IMR-90 (cell line): ENCODE measurements at regions not wholly inside any gene's neighbourhood (a gene's known extent, or its start where the extent isn't known, plus 50 kb on each side); places are given as distances from the start of the nearest gene placed in this dataset.

Experiments used
- ATAC-seq: fragments of 200-7000 bp; cut with Tn5 transposase; 2 replicates; pipeline ENCODE4 v1.9.1; 2020; ENCODE audit warnings: low read depth, mild to moderate bottlenecking, moderate library complexity
- BruUV-seq: library from RNA; stranded (reverse); fragments of 400-500 nt; replicated peaks from 2 replicates; lab custom pipeline; 2021; lab: Mats Ljungman, UMichigan
- CTCF ChIA-PET: fragments of 300-600 bp; formaldehyde crosslinking; extraction: SDS; loops from one replicate; lab custom pipeline; 2021; ENCODE audit warnings: antibody characterized with exemption; lab: Yijun Ruan, JAX
- POLR2A ChIA-PET: fragments of 300-600 bp; sonication (Branson Sonifier 250); formaldehyde crosslinking; loops from one replicate; lab custom pipeline; 2022; ENCODE audit warnings: antibody characterized with exemption; ENCODE audit not compliant: unreplicated experiment; lab: Charles Lee
- DNase-seq: peaks from one replicate; pipeline ENCODE4 v3.0.0; 2013
- H2AFZ ChIP-seq: replicated peaks from 2 replicates; pipeline ENCODE3; 2013; ENCODE audit warnings: low read length, mild to moderate bottlenecking; ENCODE audit not compliant: poor library complexity
- H2AK5ac ChIP-seq: 2 replicates; pipeline ENCODE4 v1.6.1; 2013; ENCODE audit warnings: low read depth, low read length, inconsistent platforms
- H2AK9ac ChIP-seq: replicated peaks from 2 replicates; pipeline ENCODE3; 2013; ENCODE audit warnings: mild to moderate bottlenecking, low read depth, low read length, moderate library complexity; ENCODE audit not compliant: poor library complexity
- H2BK120ac ChIP-seq: 2 replicates; pipeline ENCODE4 v1.6.1; 2013; ENCODE audit warnings: low read depth, low read length, inconsistent platforms
- H2BK15ac ChIP-seq: 3 replicates; pipeline ENCODE4 v1.6.1; 2013; ENCODE audit warnings: low read depth, low read length, inconsistent platforms
- H2BK20ac ChIP-seq: 2 replicates; pipeline ENCODE4 v1.6.1; 2013; ENCODE audit warnings: low read depth, mild to moderate bottlenecking, inconsistent platforms, low read length, moderate library complexity
- H2BK5ac ChIP-seq: 2 replicates; pipeline ENCODE4 v1.6.1; 2013; ENCODE audit warnings: mild to moderate bottlenecking, low read depth, low read length, inconsistent platforms; ENCODE audit not compliant: poor library complexity, severe bottlenecking
- H3K14ac ChIP-seq: replicated peaks from 2 replicates; pipeline ENCODE4 v1.6.1; 2013; ENCODE audit warnings: low read depth, low read length, inconsistent platforms
- H3K18ac ChIP-seq: 2 replicates; pipeline ENCODE4 v1.6.1; 2013; ENCODE audit warnings: low read depth, low read length, control low read depth
- H3K23ac ChIP-seq: 2 replicates; pipeline ENCODE4 v1.6.1; 2013; ENCODE audit warnings: low read depth, low read length, inconsistent platforms
- H3K27ac ChIP-seq: 2 replicates; pipeline ENCODE4 v1.5.1; 2013; ENCODE audit warnings: mild to moderate bottlenecking, control low read depth, low read length; ENCODE audit not compliant: insufficient read depth
- H3K27me3 ChIP-seq: 2 replicates; pipeline ENCODE4 v1.6.1; 2013; ENCODE audit warnings: low read length; ENCODE audit not compliant: control insufficient read depth, insufficient read depth
- H3K36me3 ChIP-seq: 2 replicates; pipeline ENCODE4 v1.6.1; 2013; ENCODE audit warnings: low read length, mixed read lengths; ENCODE audit not compliant: control insufficient read depth, insufficient read depth
- H3K4ac ChIP-seq: 2 replicates; pipeline ENCODE4 v1.6.1; 2013; ENCODE audit warnings: low read depth, low read length, inconsistent platforms
- H3K4me1 ChIP-seq: 2 replicates; pipeline ENCODE4 v1.6.1; 2013; ENCODE audit warnings: low read length, mixed read lengths; ENCODE audit not compliant: control insufficient read depth, insufficient read depth
- H3K4me2 ChIP-seq: 2 replicates; pipeline ENCODE4 v1.6.1; 2013; ENCODE audit warnings: low read depth, mild to moderate bottlenecking, control low read depth, low read length, moderate library complexity
- H3K4me3 ChIP-seq: 2 replicates; pipeline ENCODE4 v1.5.1; 2013; ENCODE audit warnings: low read depth, mild to moderate bottlenecking, control low read depth, low read length, moderate library complexity; ENCODE audit not compliant: insufficient read depth
- H3K56ac ChIP-seq: 2 replicates; pipeline ENCODE4 v1.6.1; 2013; ENCODE audit warnings: low read length, inconsistent platforms; ENCODE audit not compliant: insufficient read depth; ENCODE audit errors: extremely low read depth
- H3K79me1 ChIP-seq, 2 experiments: 2 replicates each; pipeline ENCODE4 v1.6.1; 2013; ENCODE audit warnings: low read length in 2 of 2, inconsistent platforms in 1 of 2, low read depth in 1 of 2
- H3K9ac ChIP-seq: 2 replicates; pipeline ENCODE4 v1.6.1; 2013; ENCODE audit warnings: low read depth, low read length, control low read depth
- H3K9me1 ChIP-seq: 2 replicates; pipeline ENCODE4 v1.6.1; 2013; ENCODE audit warnings: low read length, inconsistent platforms; ENCODE audit not compliant: insufficient read depth
- H3K9me3 ChIP-seq: 2 replicates; pipeline ENCODE4 v1.6.1; 2013; ENCODE audit warnings: low read length; ENCODE audit not compliant: control insufficient read depth, insufficient read depth
- H4K20me1 ChIP-seq: 2 replicates; pipeline ENCODE4 v1.6.1; 2013; ENCODE audit warnings: low read length, inconsistent platforms; ENCODE audit not compliant: insufficient read depth
- H4K5ac ChIP-seq: 2 replicates; pipeline ENCODE4 v1.6.1; 2013; ENCODE audit warnings: mild to moderate bottlenecking, low read depth, low read length, control low read depth
- H4K8ac ChIP-seq, 2 experiments: 2 replicates each; pipeline ENCODE4 v1.6.1; 2013; ENCODE audit warnings: low read depth in 2 of 2, low read length in 2 of 2, control low read depth in 1 of 2, inconsistent platforms in 1 of 2
- H4K91ac ChIP-seq: 2 replicates; pipeline ENCODE4 v1.6.1; 2013; ENCODE audit warnings: low read depth, low read length, inconsistent platforms; ENCODE audit not compliant: insufficient read depth
- MAFK ChIP-seq: IDR thresholded peaks from 2 replicates; pipeline ENCODE4 v1.6.1; 2012; ENCODE audit warnings: low read depth, low read length, improper control_type of control experiment
- RCOR1 ChIP-seq: IDR thresholded peaks from 2 replicates; pipeline ENCODE4 v1.6.1; 2012; ENCODE audit warnings: mild to moderate bottlenecking, low read length, improper control_type of control experiment; ENCODE audit not compliant: insufficient replicate concordance
- WGBS, 2 experiments: methylation state at CpG; one replicate each; pipeline versions ENCODE4 v1.1.5 to v1.1.7; 2013; ENCODE audit warnings: missing lambda C conversion rate in 2 of 2; ENCODE audit not compliant: insufficient read length in 1 of 2; ENCODE audit errors: extremely low coverage in 2 of 2; 5-methylcytosine and 5-hydroxymethylcytosine counted together
- dilution Hi-C: fragments of 300-500 bp; cut with HindIII; formaldehyde crosslinking; loops from one replicate; pipeline ENCODE4 v1.14.3; 2018; ENCODE audit warnings: low sequenced_read_pairs; ENCODE audit not compliant: unreplicated experiment
- in situ Hi-C: fragments of 300-500 bp; cut with MboI; formaldehyde crosslinking; loops from 3 replicates; pipeline ENCODE4 v1.14.3; 2019; ENCODE audit warnings: low sequenced_read_pairs, inconsistent platforms, mixed read lengths
- intact Hi-C: fragments of 100-400 bp; cut with micrococcal nuclease; formaldehyde crosslinking; loops from 2 replicates; pipeline ENCODE4 v1.10.0; 2022

DNA sequence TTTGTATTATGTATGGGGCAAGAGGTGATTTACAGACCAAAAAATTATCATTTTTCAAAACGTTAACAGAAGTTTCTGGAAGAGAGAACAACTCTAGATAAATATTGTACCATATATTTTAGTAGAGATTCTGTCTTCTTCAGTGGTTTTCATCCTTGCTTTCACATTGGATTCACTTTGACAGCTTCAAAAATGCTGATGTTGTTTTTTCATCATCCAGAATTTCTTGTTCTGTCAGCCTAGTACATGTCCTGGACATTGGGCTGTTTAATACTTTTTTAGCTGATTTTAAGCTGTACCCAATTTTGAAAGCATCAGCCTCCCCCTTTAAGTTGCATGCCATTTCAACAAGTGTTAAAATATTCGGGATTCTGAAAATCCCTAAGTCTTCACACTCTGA lies 711.3 kb upstream of the LRATD1 start:
- H3K9me1 ChIP-seq: no peaks in the 10 kb centered on the region
- H3K4me3 ChIP-seq: no peak overlapping the region
- ChIA-PET CTCF (no interaction called here), POLR2A (no interaction called here)
- no peak overlapping the region for H2AK5ac ChIP-seq
- no peak overlapping the region for H3K4ac ChIP-seq
- H4K5ac ChIP-seq: no peak overlapping the region
- H3K56ac ChIP-seq: no peak overlapping the region
- no peak overlapping the region for H2AFZ ChIP-seq
- H3K27ac ChIP-seq: no peak overlapping the region
- H3K36me3 ChIP-seq: no peaks in the 10 kb centered on the region
- in situ Hi-C loops: no loop called here
- TF ChIP-seq RCOR1 (no peak), MAFK (peak; percentile 18; the same call in 1 of the 2 replicates)
- H3K9ac ChIP-seq: no peak overlapping the region
- no peak overlapping the region for H3K14ac ChIP-seq
- no peak overlapping the region for H2BK5ac ChIP-seq
- no peaks in the 10 kb centered on the region for H4K20me1 ChIP-seq
- H3K4me1 ChIP-seq: no peaks in the 10 kb centered on the region
- H3K79me1 ChIP-seq: no peaks in the 10 kb centered on the region
- ATAC-seq (no peak), DNase-seq (no peak)
- H3K18ac ChIP-seq: no peak overlapping the region
- H2AK9ac ChIP-seq: no peak overlapping the region
- dilution Hi-C loops: no loop called here
- H3K27me3 ChIP-seq: no peaks in the 10 kb centered on the region
- H3K4me2 ChIP-seq: no peak overlapping the region
- H4K91ac ChIP-seq: no peak overlapping the region
- no CpG with 5 or more reads among the region's 2 CpGs for WGBS, 2 experiments
- H3K9me3 ChIP-seq: peaks cover 9% of the 10 kb centered on the region
- BruUV-seq: no TSS peak
- H2BK15ac ChIP-seq: no peak overlapping the region
- H3K23ac ChIP-seq: no peak overlapping the region
- no peak overlapping the region for H2BK20ac ChIP-seq
- H4K8ac ChIP-seq: no peak overlapping the region
- no peak overlapping the region for H2BK120ac ChIP-seq
- intact Hi-C loops: no loop called here
